H1 (cell line): ENCODE measurements at regions not wholly inside any gene's neighbourhood (a gene's known extent, or its start where the extent isn't known, plus 50 kb on each side); places are given as distances from the start of the nearest gene placed in this dataset.

Source experiments
- CTCF ChIA-PET: fragments of 300-600 bp; sonication (Branson Sonifier 250); formaldehyde crosslinking; loops from one replicate; lab custom pipeline; 2021; ENCODE audit not compliant: partially characterized antibody; lab: Charles Lee
- POLR2A ChIA-PET: fragments of 300-600 bp; sonication (Branson Sonifier 250); formaldehyde crosslinking; loops from one replicate; lab custom pipeline; 2021; ENCODE audit warnings: inconsistent platforms; ENCODE audit not compliant: partially characterized antibody; lab: Charles Lee
- DNase-seq, 2 experiments: peaks; one replicate each; pipeline versions ENCODE4 v3.0.0 to v3.0.0-alpha.2; 2010 to 2022; ENCODE audit warnings: low spot score in 2 of 2, low read depth in 1 of 2, mixed read lengths in 1 of 2
- FAIRE-seq: peaks from 2 replicates; lab custom pipeline; 2011; peaks lifted over from hg19 to GRCh38; lab: Jason Lieb, UNC
- H2AFZ ChIP-seq: 2 replicates; pipeline ENCODE4 v1.8.1; 2012; ENCODE audit warnings: low read length, inconsistent platforms
- H2AK5ac ChIP-seq: 2 replicates; pipeline ENCODE4 v1.6.1; 2013; ENCODE audit warnings: low read depth, low read length
- H2BK120ac ChIP-seq: replicated peaks from 2 replicates; pipeline ENCODE3; 2013; ENCODE audit warnings: low read depth, low read length, inconsistent platforms
- H2BK12ac ChIP-seq: 2 replicates; pipeline ENCODE4 v1.6.1; 2013; ENCODE audit warnings: low read depth, low read length
- H2BK15ac ChIP-seq: 2 replicates; pipeline ENCODE4 v1.6.1; 2013; ENCODE audit warnings: low read length
- H2BK20ac ChIP-seq: 2 replicates; pipeline ENCODE4 v1.6.1; 2013; ENCODE audit warnings: low read length
- H2BK5ac ChIP-seq: 2 replicates; pipeline ENCODE4 v1.6.1; 2013; ENCODE audit warnings: low read depth, low read length
- H3K14ac ChIP-seq: 2 replicates; pipeline ENCODE4 v1.6.1; 2013; ENCODE audit warnings: inconsistent platforms; ENCODE audit not compliant: insufficient read length
- H3K18ac ChIP-seq: 2 replicates; pipeline ENCODE4 v1.6.1; 2013; ENCODE audit warnings: low read length; ENCODE audit errors: extremely low read depth
- H3K23ac ChIP-seq: 2 replicates; pipeline ENCODE4 v1.6.1; 2013; ENCODE audit warnings: inconsistent platforms; ENCODE audit not compliant: insufficient read length
- H3K23me2 ChIP-seq: 2 replicates; pipeline ENCODE4 v1.6.1; 2013; ENCODE audit warnings: low read depth, low read length
- H3K27ac ChIP-seq: 2 replicates; pipeline ENCODE4 v1.6.1; 2011; ENCODE audit warnings: low read depth, low read length, inconsistent platforms
- H3K27me3 ChIP-seq, 4 experiments: replicated peaks in 1 of 4; 1 replicate in 1 of 4; 2 replicates in 3 of 4; pipeline versions ENCODE4 v1.6.1 to v1.8.1; 2011 to 2013; ENCODE audit warnings: low read length in 3 of 4, mild to moderate bottlenecking in 3 of 4, inconsistent platforms in 2 of 4, mixed read lengths in 2 of 4, moderate library complexity in 1 of 4; ENCODE audit not compliant: control insufficient read depth in 3 of 4, insufficient read depth in 3 of 4; ENCODE audit errors: extremely low read depth in 1 of 4
- H3K36me3 ChIP-seq, 4 experiments: 2 replicates each; pipeline versions ENCODE4 v1.6.1 to v1.8.1; 2011 to 2013; ENCODE audit warnings: mild to moderate bottlenecking in 4 of 4, low read length in 3 of 4, moderate library complexity in 2 of 4, control low read depth in 1 of 4, inconsistent platforms in 1 of 4; ENCODE audit not compliant: insufficient read depth in 4 of 4, control insufficient read depth in 2 of 4
- H3K4ac ChIP-seq: replicated peaks from 2 replicates; pipeline ENCODE3; 2013; ENCODE audit warnings: low read length, low read depth, mixed read lengths, inconsistent platforms; ENCODE audit not compliant: insufficient read length
- H3K4me1 ChIP-seq, 4 experiments: replicated peaks in 1 of 4; 1 replicate in 1 of 4; 2 replicates in 3 of 4; pipeline versions ENCODE4 v1.6.1 to v1.8.1; 2011 to 2013; ENCODE audit warnings: low read length in 3 of 4, inconsistent platforms in 2 of 4, mixed read lengths in 1 of 4; ENCODE audit not compliant: insufficient read depth in 4 of 4, control insufficient read depth in 3 of 4
- H3K4me2 ChIP-seq, 2 experiments: 2 replicates each; pipeline versions ENCODE4 v1.6.1 to v1.8.1; 2011 to 2013; ENCODE audit warnings: low read depth in 2 of 2, low read length in 2 of 2, control low read depth in 1 of 2, inconsistent platforms in 1 of 2, mild to moderate bottlenecking in 1 of 2; ENCODE audit not compliant: insufficient read depth in 1 of 2
- H3K4me3 ChIP-seq, 4 experiments: fragments of 200-600, 300-600 bp in 1 of 4; sonication (generic), shearing (Covaris generic), sonication (Bioruptor Twin) in 1 of 4; 2 replicates each; pipeline versions ENCODE4 v1.5.1 to v1.8.1; 2011 to 2016; ENCODE audit warnings: low read length in 4 of 4, low read depth in 3 of 4, control low read depth in 2 of 4, inconsistent platforms in 2 of 4, mild to moderate bottlenecking in 2 of 4, mixed read lengths in 1 of 4, moderate library complexity in 1 of 4; ENCODE audit not compliant: insufficient read depth in 2 of 4; ENCODE audit errors: extremely low read depth in 1 of 4
- H3K56ac ChIP-seq: replicated peaks from 2 replicates; pipeline ENCODE3; 2013; ENCODE audit warnings: low read depth, mild to moderate bottlenecking, mixed read lengths, low read length, inconsistent platforms; ENCODE audit not compliant: insufficient read length
- H3K79me1 ChIP-seq: 2 replicates; pipeline ENCODE4 v1.6.1; 2013; ENCODE audit warnings: low read depth, low read length, control low read depth
- H3K79me2 ChIP-seq, 2 experiments: 2 replicates each; pipeline versions ENCODE4 v1.6.1 to v1.8.1; 2012 to 2013; ENCODE audit warnings: low read length in 2 of 2, mild to moderate bottlenecking in 2 of 2, inconsistent platforms in 1 of 2; ENCODE audit not compliant: insufficient read depth in 2 of 2, control insufficient read depth in 1 of 2
- H3K9ac ChIP-seq, 4 experiments: replicated peaks in 1 of 4; 1 replicate in 1 of 4; 2 replicates in 3 of 4; pipeline versions ENCODE4 v1.6.1 to v1.8.1; 2011 to 2013; ENCODE audit warnings: low read depth in 3 of 4, low read length in 3 of 4, control low read depth in 2 of 4, mild to moderate bottlenecking in 2 of 4, moderate library complexity in 2 of 4, inconsistent platforms in 1 of 4; ENCODE audit errors: extremely low read depth in 1 of 4
- H3K9me3 ChIP-seq, 2 experiments: 2 replicates each; pipeline versions ENCODE4 v1.6.1 to v1.8.1; 2012 to 2013; ENCODE audit warnings: mild to moderate bottlenecking in 2 of 2, moderate library complexity in 2 of 2, control low read depth in 1 of 2, inconsistent platforms in 1 of 2, low read depth in 1 of 2, low read length in 1 of 2, mixed read lengths in 1 of 2; ENCODE audit not compliant: insufficient read depth in 2 of 2
- H4K20me1 ChIP-seq, 2 experiments: replicated peaks in 1 of 2; 2 replicates each; pipeline versions ENCODE3 to v1.8.1; 2011 to 2013; ENCODE audit warnings: inconsistent platforms in 2 of 2, low read length in 2 of 2, mild to moderate bottlenecking in 1 of 2; ENCODE audit not compliant: insufficient read depth in 2 of 2, control insufficient read depth in 1 of 2
- H4K5ac ChIP-seq: 2 replicates; pipeline ENCODE4 v1.6.1; 2013; ENCODE audit warnings: low read length, low read depth, mixed read lengths, inconsistent platforms; ENCODE audit not compliant: insufficient read length
- H4K8ac ChIP-seq: 2 replicates; pipeline ENCODE4 v1.8.0; 2013; ENCODE audit warnings: mild to moderate bottlenecking, moderate library complexity, low read length, inconsistent platforms; ENCODE audit not compliant: insufficient read depth; ENCODE audit errors: extremely low read depth
- H4K91ac ChIP-seq: replicated peaks from 2 replicates; pipeline ENCODE3; 2013; ENCODE audit warnings: low read length, mixed read lengths, inconsistent platforms; ENCODE audit not compliant: insufficient read length
- POLR2A ChIP-seq, 2 experiments: IDR thresholded peaks; 1 replicate in 1 of 2; 2 replicates in 1 of 2; pipeline ENCODE4 v1.6.1; 2011; ENCODE audit warnings: low read depth in 2 of 2, low read length in 2 of 2, mild to moderate bottlenecking in 2 of 2; ENCODE audit errors: control extremely low read depth in 1 of 2
- WGBS, 2 experiments: shearing (Covaris generic) in 1 of 2; methylation state at CpG; one replicate each; pipeline versions ENCODE4 v1.1.6 to v1.1.7; 2013 to 2015; ENCODE audit warnings: low lambda C conversion rate in 2 of 2, mixed read lengths in 2 of 2, inconsistent platforms in 1 of 2, low coverage in 1 of 2, missing lambda C conversion rate in 1 of 2; ENCODE audit not compliant: insufficient replicate concordance in 2 of 2, insufficient coverage in 1 of 2, insufficient read length in 1 of 2; ENCODE audit errors: extremely low coverage in 1 of 2, missing lambda C conversion rate in 1 of 2; 5-methylcytosine and 5-hydroxymethylcytosine counted together

GRCh38 chr5:67267512-67268216 lies 71.1 kb upstream of the CD180 start:
- Histone ChIP-seq H3K9me3 (no peaks in the 10 kb centered on the region), H4K91ac (no peak overlapping the region), H2BK5ac (no peak overlapping the region; the same call in 1 of the 2 replicates), H3K4me2 (no peak overlapping the region), H2AFZ (no peak overlapping the region), H3K23me2 (no peaks in the 10 kb centered on the region), H3K4me1 (no peaks in the 10 kb centered on the region), H3K79me1 (no peaks in the 10 kb centered on the region), H4K20me1 (no peaks in the 10 kb centered on the region), H2AK5ac (no peak overlapping the region), H3K4ac (no peak overlapping the region), H3K18ac (no peak overlapping the region), H3K27ac (no peak overlapping the region), H2BK120ac (no peak overlapping the region), H4K8ac (no peak overlapping the region), H2BK12ac (no peak overlapping the region), H3K23ac (no peak overlapping the region), H2BK15ac (no peak overlapping the region), H3K56ac (no peak overlapping the region), H3K27me3 (peaks cover 0 to 1% (median 0%) of the 10 kb centered on the region in 4 experiments; a peak in 1 of 7 replicates), H3K9ac (no peak overlapping the region), H3K79me2 (no peaks in the 10 kb centered on the region), H2BK20ac (no peak overlapping the region), H4K5ac (no peak overlapping the region), H3K4me3 (no peak overlapping the region), H3K14ac (no peak overlapping the region), H3K36me3 (no peaks in the 10 kb centered on the region)
- FAIRE-seq, result no peak
- POLR2A ChIA-PET, result no interaction called here
- WGBS, 2 experiments, result 92% methylated on average over 7 of the region's 7 CpGs; no CpG with 5 or more reads in 1 of the 2 experiments
- TF ChIP-seq POLR2A (IDR thresholded peaks at IDR 0.05; ENCODE audit: control extremely low read depth in 1 of 2, low read depth in 2 of 2, low read length in 2 of 2), result no peak
- CTCF ChIA-PET, result no interaction called here
- no peak for DNase-seq
